ENCODE measurements at regions not wholly inside any gene's neighbourhood (a gene's known extent, or its start where the extent isn't known, plus 50 kb on each side); places are given as distances from the start of the nearest gene placed in this dataset.

GRCh38 chr4:27357283-27357682 is 496.6 kb downstream of the STIM2 start:
- DNase-seq, result no peak
- intact Hi-C loops (cut with micrococcal nuclease; ENCODE audit: unreplicated experiment), result no loop called here
- CTCF ChIA-PET, result no interaction called here
- Histone ChIP-seq H4K20me1 (ENCODE audit: insufficient read depth) (no peaks in the 10 kb centered on the region), H3K4me2 (no peak overlapping the region), H3F3A (ENCODE audit: insufficient read depth, low read depth) (no peaks in the 10 kb centered on the region), H3K36me3 (ENCODE audit: low read depth) (no peaks in the 10 kb centered on the region), H3K4me1 (replicated peaks; ENCODE audit: insufficient read depth) (no peaks in the 10 kb centered on the region), H3K79me2 (ENCODE audit: low read depth) (no peaks in the 10 kb centered on the region), H3K27me3 (ENCODE audit: insufficient read depth, low read depth) (no peaks in the 10 kb centered on the region), H3K27ac (no peak overlapping the region), H3K9me3 (ENCODE audit: insufficient read depth, low read depth) (no peaks in the 10 kb centered on the region), H3K4me3 (no peak overlapping the region), H3K9me2 (ENCODE audit: insufficient read depth) (no peaks in the 10 kb centered on the region), H2AFZ (no peak overlapping the region)
- POLR2A ChIA-PET (ENCODE audit: unreplicated experiment), result no interaction called here
- peak; percentile 36; the same call in 1 of the 2 replicates for TF ChIP-seq CTCF (conservative IDR thresholded peaks at IDR 0.05)
- no peak for TF ChIP-seq EZH2 (IDR thresholded peaks at IDR 0.05; ENCODE audit: low read depth)
- BruUV-seq (replicated peaks), result no TSS peak

- TF ChIP-seq EZH2 (IDR thresholded peaks at IDR 0.05; ENCODE audit: low read depth), result no peak
- no peak for TF ChIP-seq CTCF (conservative IDR thresholded peaks at IDR 0.05)
- no peak overlapping the region for H3K27ac ChIP-seq
- DNase-seq, result no peak
- H4K20me1 ChIP-seq (ENCODE audit: insufficient read depth), result no peaks in the 10 kb centered on the region
- no peaks in the 10 kb centered on the region for H3K4me1 ChIP-seq (replicated peaks; ENCODE audit: insufficient read depth)
- POLR2A ChIA-PET (ENCODE audit: unreplicated experiment), result no interaction called here
- no TSS peak for BruUV-seq (replicated peaks)
- no peaks in the 10 kb centered on the region for H3K9me2 ChIP-seq (ENCODE audit: insufficient read depth)
- intact Hi-C loops (cut with micrococcal nuclease; ENCODE audit: unreplicated experiment), result no loop called here
- CTCF ChIA-PET, result no interaction called here
- H3K9me3 ChIP-seq (ENCODE audit: insufficient read depth, low read depth), result no peaks in the 10 kb centered on the region
- H3K27me3 ChIP-seq (ENCODE audit: insufficient read depth, low read depth), result no peaks in the 10 kb centered on the region
- H3K4me2 ChIP-seq, result no peak overlapping the region
- H3K79me2 ChIP-seq (ENCODE audit: low read depth), result no peaks in the 10 kb centered on the region
- no peak overlapping the region for H2AFZ ChIP-seq
- no peaks in the 10 kb centered on the region for H3F3A ChIP-seq (ENCODE audit: insufficient read depth, low read depth)
- no peaks in the 10 kb centered on the region for H3K36me3 ChIP-seq (ENCODE audit: low read depth)
- H3K4me3 ChIP-seq, result no peak overlapping the region
Measured at GRCh38 chr4:27358269-27358668, 497.6 kb downstream of the STIM2 start.

GRCh38 chr4:27360131-27360530 is 499.5 kb downstream of the STIM2 start:
- Histone ChIP-seq H3K27me3 (ENCODE audit: insufficient read depth, low read depth) (no peaks in the 10 kb centered on the region), H3K9me2 (ENCODE audit: insufficient read depth) (no peaks in the 10 kb centered on the region), H3K36me3 (ENCODE audit: low read depth) (no peaks in the 10 kb centered on the region), H3K4me1 (replicated peaks; ENCODE audit: insufficient read depth) (no peaks in the 10 kb centered on the region), H3F3A (ENCODE audit: insufficient read depth, low read depth) (no peaks in the 10 kb centered on the region), H4K20me1 (ENCODE audit: insufficient read depth) (no peaks in the 10 kb centered on the region), H3K9me3 (ENCODE audit: insufficient read depth, low read depth) (no peaks in the 10 kb centered on the region), H2AFZ (no peak overlapping the region), H3K4me3 (no peak overlapping the region), H3K79me2 (ENCODE audit: low read depth) (no peaks in the 10 kb centered on the region), H3K4me2 (no peak overlapping the region), H3K27ac (no peak overlapping the region)
- ChIA-PET CTCF (no interaction called here), POLR2A (ENCODE audit: unreplicated experiment) (no interaction called here)
- intact Hi-C loops (cut with micrococcal nuclease; ENCODE audit: unreplicated experiment), result no loop called here
- no peak for DNase-seq
- no TSS peak for BruUV-seq (replicated peaks)
- TF ChIP-seq CTCF (conservative IDR thresholded peaks at IDR 0.05), result no peak
- no peak for TF ChIP-seq EZH2 (IDR thresholded peaks at IDR 0.05; ENCODE audit: low read depth)
